ENCODE measurements at regions not wholly inside any gene's neighbourhood (a gene's known extent, or its start where the extent isn't known, plus 50 kb on each side); places are given as distances from the start of the nearest gene placed in this dataset.
A peak's percentile ranks its signal among the peaks of the same experiment; 100 is the strongest.

- TF ChIP-seq SKIL (IDR thresholded peaks at IDR 0.05; ENCODE audit: low read depth, poor library complexity, severe bottlenecking), result peak; percentile 84
- TF ChIP-seq CUX1 (IDR thresholded peaks at IDR 0.05; ENCODE audit: insufficient replicate concordance, low read depth, low read length), result peak; percentile 89
- TF ChIP-seq TCF7 (IDR thresholded peaks at IDR 0.05; ENCODE audit: borderline replicate concordance), result no peak
- TF ChIP-seq REST (IDR thresholded peaks at IDR 0.05; ENCODE audit: low read depth, low read length), result no peak
- TF ChIP-seq CHD4 (IDR thresholded peaks at IDR 0.05), result no peak
- no peak for TF ChIP-seq NFXL1 (IDR thresholded peaks at IDR 0.05; ENCODE audit: borderline replicate concordance)
- peak; percentile 87; the same call in 1 of the 2 replicates for TF ChIP-seq CHD2 (IDR thresholded peaks at IDR 0.05; ENCODE audit: borderline replicate concordance, low read depth, low read length)
- no peak; the same call in none of the 2 replicates for TF ChIP-seq ATF7 (IDR thresholded peaks at IDR 0.05; ENCODE audit: low read depth)
- TF ChIP-seq ZNF384 (IDR thresholded peaks at IDR 0.05; ENCODE audit: borderline replicate concordance, low read depth, low read length), result no peak
- no peak for TF ChIP-seq BRCA1 (IDR thresholded peaks at IDR 0.05; ENCODE audit: low read depth, low read length)
- no peak for TF ChIP-seq ESRRA (IDR thresholded peaks at IDR 0.05; ENCODE audit: low read length)
- no peak for TF ChIP-seq PBX3 (IDR thresholded peaks at IDR 0.05; ENCODE audit: insufficient replicate concordance, low read depth, low read length)
- no peak for TF ChIP-seq BMI1 (IDR thresholded peaks at IDR 0.05; ENCODE audit: borderline replicate concordance)
- TF ChIP-seq MTA3 (IDR thresholded peaks at IDR 0.05; ENCODE audit: borderline replicate concordance, low read length), result no peak
- no peak for TF ChIP-seq ZBTB4 (CRISPR knock-in tag; IDR thresholded peaks at IDR 0.05)
Measured at GRCh38 chr2:136206613-136207012, 88.7 kb upstream of the CXCR4 start (continued).

All from GM12878 (cell line).